ENCODE measurements at regions not wholly inside any gene's neighbourhood (a gene's known extent, or its start where the extent isn't known, plus 50 kb on each side); places are given as distances from the start of the nearest gene placed in this dataset.

- H3K4me1 ChIP-seq = no peaks in the 10 kb centered on the region
- no peak overlapping the region for H3K4me3 ChIP-seq
- H3K9me3 ChIP-seq = no peaks in the 10 kb centered on the region
- DNase-seq (no peak), ATAC-seq (no peak)
- intact Hi-C loops (cut with DNase I) = no loop called here
- TF ChIP-seq, protein P1, sequence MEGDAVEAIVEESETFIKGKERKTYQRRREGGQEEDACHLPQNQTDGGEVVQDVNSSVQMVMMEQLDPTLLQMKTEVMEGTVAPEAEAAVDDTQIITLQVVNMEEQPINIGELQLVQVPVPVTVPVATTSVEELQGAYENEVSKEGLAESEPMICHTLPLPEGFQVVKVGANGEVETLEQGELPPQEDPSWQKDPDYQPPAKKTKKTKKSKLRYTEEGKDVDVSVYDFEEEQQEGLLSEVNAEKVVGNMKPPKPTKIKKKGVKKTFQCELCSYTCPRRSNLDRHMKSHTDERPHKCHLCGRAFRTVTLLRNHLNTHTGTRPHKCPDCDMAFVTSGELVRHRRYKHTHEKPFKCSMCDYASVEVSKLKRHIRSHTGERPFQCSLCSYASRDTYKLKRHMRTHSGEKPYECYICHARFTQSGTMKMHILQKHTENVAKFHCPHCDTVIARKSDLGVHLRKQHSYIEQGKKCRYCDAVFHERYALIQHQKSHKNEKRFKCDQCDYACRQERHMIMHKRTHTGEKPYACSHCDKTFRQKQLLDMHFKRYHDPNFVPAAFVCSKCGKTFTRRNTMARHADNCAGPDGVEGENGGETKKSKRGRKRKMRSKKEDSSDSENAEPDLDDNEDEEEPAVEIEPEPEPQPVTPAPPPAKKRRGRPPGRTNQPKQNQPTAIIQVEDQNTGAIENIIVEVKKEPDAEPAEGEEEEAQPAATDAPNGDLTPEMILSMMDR (IDR thresholded peaks at IDR 0.05) = no peak
- H3K36me3 ChIP-seq = no peaks in the 10 kb centered on the region
- H3K27ac ChIP-seq = no peak overlapping the region
- H3K27me3 ChIP-seq = no peaks in the 10 kb centered on the region
These were observed 64.3 kb upstream of the GPR174 start for GRCh38 chrX:79080141-79080540.

- TF ChIP-seq, protein P1 (IDR thresholded peaks at IDR 0.05) = peak; percentile 54
- no peaks in the 10 kb centered on the region for H3K4me1 ChIP-seq
- H3K36me3 ChIP-seq = no peaks in the 10 kb centered on the region
- no peak overlapping the region for H3K4me3 ChIP-seq
- intact Hi-C loops (cut with DNase I) = no loop called here
- H3K27ac ChIP-seq = no peak overlapping the region
- ATAC-seq (peak; percentile 64), DNase-seq (no peak)
- H3K27me3 ChIP-seq = no peaks in the 10 kb centered on the region
- no peaks in the 10 kb centered on the region for H3K9me3 ChIP-seq
These were observed 62.5 kb upstream of the GPR174 start for GRCh38 chrX:79081895-79082512.

DNA sequence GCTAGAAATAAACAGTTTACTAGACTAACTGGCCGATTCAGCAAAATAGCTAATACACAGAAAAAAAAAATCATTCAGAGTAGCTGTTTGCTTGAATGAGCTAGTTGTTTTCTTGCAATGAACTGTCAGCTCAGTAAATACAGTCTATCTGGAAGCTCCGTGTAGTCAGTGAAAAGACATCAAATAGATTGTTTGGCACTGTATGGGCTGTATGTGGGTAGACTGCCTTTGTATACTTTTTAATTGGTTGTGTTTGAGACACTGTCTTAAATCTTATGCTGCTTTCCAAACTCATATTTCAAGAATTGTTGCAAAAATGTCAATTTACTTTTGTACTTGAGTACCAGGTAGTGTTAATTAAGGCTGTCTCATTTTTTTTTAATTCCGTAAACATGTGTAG, 61.6 kb upstream of the GPR174 start:
- no peaks in the 10 kb centered on the region for H3K9me3 ChIP-seq
- H3K27me3 ChIP-seq = no peaks in the 10 kb centered on the region
- H3K4me1 ChIP-seq = no peaks in the 10 kb centered on the region
- no peak overlapping the region for H3K27ac ChIP-seq
- no peaks in the 10 kb centered on the region for H3K36me3 ChIP-seq
- no peak for DNase-seq
- intact Hi-C loops (cut with DNase I) = no loop called here
- TF ChIP-seq, protein P1 (IDR thresholded peaks at IDR 0.05) = no peak
- no peak overlapping the region for H3K4me3 ChIP-seq
- no peak for ATAC-seq

GRCh38 chrX:79084923-79085322, 59.6 kb upstream of the GPR174 start:
- intact Hi-C loops (cut with DNase I) = no loop called here
- Histone ChIP-seq H3K9me3 (no peaks in the 10 kb centered on the region), H3K27me3 (no peaks in the 10 kb centered on the region), H3K4me3 (no peak overlapping the region), H3K4me1 (no peaks in the 10 kb centered on the region), H3K36me3 (no peaks in the 10 kb centered on the region), H3K27ac (no peak overlapping the region)
- DNase-seq (no peak), ATAC-seq (no peak)
- TF ChIP-seq, protein P1 (IDR thresholded peaks at IDR 0.05) = no peak

GRCh38 chrX:79089896-79090584, 54.4 kb upstream of the GPR174 start:
- no peaks in the 10 kb centered on the region for H3K4me1 ChIP-seq
- H3K27ac ChIP-seq = no peak overlapping the region
- no peaks in the 10 kb centered on the region for H3K36me3 ChIP-seq
- no peaks in the 10 kb centered on the region for H3K9me3 ChIP-seq
- H3K27me3 ChIP-seq = no peaks in the 10 kb centered on the region
- TF ChIP-seq, protein P1 (IDR thresholded peaks at IDR 0.05) = no peak
- intact Hi-C loops (cut with DNase I) = no loop called here
- no peak overlapping the region for H3K4me3 ChIP-seq
- DNase-seq (no peak), ATAC-seq (no peak)
